H9 (cell line): ENCODE measurements at regions not wholly inside any gene's neighbourhood (a gene's known extent, or its start where the extent isn't known, plus 50 kb on each side); places are given as distances from the start of the nearest gene placed in this dataset.

ENCODE experiments used
- DNase-seq: peaks from one replicate; pipeline ENCODE4 v3.0.0-alpha.2; 2017
- H2AFZ ChIP-seq: one replicate; pipeline ENCODE4 v1.6.1; 2013; ENCODE audit warnings: mild to moderate bottlenecking, low read length, control low read depth, moderate library complexity
- H2AK5ac ChIP-seq: 2 replicates; pipeline ENCODE4 v1.6.1; 2013; ENCODE audit warnings: low read length, control low read depth, mixed read lengths; ENCODE audit not compliant: insufficient read length
- H2BK120ac ChIP-seq: one replicate; pipeline ENCODE4 v1.6.1; 2013; ENCODE audit warnings: low read depth, mild to moderate bottlenecking, low read length, control low read depth, inconsistent platforms; ENCODE audit not compliant: poor library complexity, severe bottlenecking
- H2BK12ac ChIP-seq: 2 replicates; pipeline ENCODE4 v1.6.1; 2013; ENCODE audit warnings: low read length, control low read depth, mixed read lengths, low read depth; ENCODE audit not compliant: insufficient read length
- H2BK15ac ChIP-seq: 2 replicates; pipeline ENCODE4 v1.6.1; 2013; ENCODE audit warnings: low read depth, low read length, control low read depth
- H2BK20ac ChIP-seq: one replicate; pipeline ENCODE4 v1.6.1; 2013; ENCODE audit warnings: low read depth, mild to moderate bottlenecking, low read length, control low read depth, inconsistent platforms; ENCODE audit not compliant: poor library complexity, severe bottlenecking
- H2BK5ac ChIP-seq: 2 replicates; pipeline ENCODE4 v1.6.1; 2013; ENCODE audit warnings: low read length, control low read depth, mixed read lengths; ENCODE audit not compliant: insufficient read length
- H3K14ac ChIP-seq: 2 replicates; pipeline ENCODE4 v1.6.1; 2013; ENCODE audit warnings: low read length, control low read depth; ENCODE audit not compliant: insufficient read depth
- H3K18ac ChIP-seq: 2 replicates; pipeline ENCODE4 v1.6.1; 2013; ENCODE audit warnings: low read depth, mild to moderate bottlenecking, mixed read lengths, low read length, control low read depth; ENCODE audit not compliant: insufficient read length
- H3K23ac ChIP-seq: 2 replicates; pipeline ENCODE4 v1.6.1; 2013; ENCODE audit warnings: low read length, control low read depth, mixed read lengths, low read depth; ENCODE audit not compliant: insufficient read length
- H3K23me2 ChIP-seq: 2 replicates; pipeline ENCODE4 v1.6.1; 2013; ENCODE audit warnings: low read depth, mild to moderate bottlenecking, mixed read lengths, low read length, control low read depth; ENCODE audit not compliant: insufficient read length, poor library complexity, severe bottlenecking
- H3K27ac ChIP-seq: 2 replicates; pipeline ENCODE4 v1.5.1; 2013; ENCODE audit warnings: low read length, control low read depth, mixed read lengths, low read depth; ENCODE audit not compliant: insufficient read length
- H3K27me3 ChIP-seq: 2 replicates; pipeline ENCODE4 v1.6.1; 2013; ENCODE audit warnings: low read length, control low read depth, inconsistent platforms; ENCODE audit not compliant: insufficient read depth
- H3K4ac ChIP-seq: 2 replicates; pipeline ENCODE4 v1.6.1; 2013; ENCODE audit warnings: low read depth, mild to moderate bottlenecking, control low read depth, inconsistent platforms, low read length, moderate library complexity
- H3K4me1 ChIP-seq: 2 replicates; pipeline ENCODE4 v1.6.1; 2013; ENCODE audit warnings: low read length, control low read depth, inconsistent platforms; ENCODE audit not compliant: insufficient read depth
- H3K4me2 ChIP-seq: 2 replicates; pipeline ENCODE4 v1.6.1; 2013; ENCODE audit warnings: low read length, control low read depth, mixed read lengths; ENCODE audit not compliant: insufficient read length, insufficient read depth
- H3K56ac ChIP-seq: 2 replicates; pipeline ENCODE4 v1.6.1; 2013; ENCODE audit warnings: low read depth, mild to moderate bottlenecking, mixed read lengths, low read length, control low read depth; ENCODE audit not compliant: insufficient read length
- H3K79me1 ChIP-seq: 2 replicates; pipeline ENCODE4 v1.6.1; 2013; ENCODE audit warnings: low read depth, mild to moderate bottlenecking, moderate library complexity, low read length, control low read depth, inconsistent platforms; ENCODE audit not compliant: insufficient read depth, poor library complexity, severe bottlenecking
- H3K79me2 ChIP-seq: 2 replicates; pipeline ENCODE4 v1.6.1; 2013; ENCODE audit warnings: low read length, control low read depth, inconsistent platforms; ENCODE audit not compliant: insufficient read depth
- H3K9ac ChIP-seq: 2 replicates; pipeline ENCODE4 v1.6.1; 2013; ENCODE audit warnings: low read length, control low read depth, mixed read lengths; ENCODE audit not compliant: insufficient read length; ENCODE audit errors: extremely low read depth
- H3K9me3 ChIP-seq: one replicate; pipeline ENCODE4 v1.6.1; 2013; ENCODE audit warnings: low read depth, low read length, inconsistent platforms; ENCODE audit not compliant: control insufficient read depth
- H3T11ph ChIP-seq: one replicate; pipeline ENCODE4 v1.6.1; 2013; ENCODE audit warnings: mild to moderate bottlenecking, low read length, control low read depth, inconsistent platforms
- H4K20me1 ChIP-seq: one replicate; pipeline ENCODE4 v1.6.1; 2013; ENCODE audit not compliant: control insufficient read depth, insufficient read length, insufficient read depth
- H4K5ac ChIP-seq: 2 replicates; pipeline ENCODE4 v1.6.1; 2013; ENCODE audit warnings: low read depth, mild to moderate bottlenecking, mixed read lengths, low read length, control low read depth; ENCODE audit not compliant: insufficient read length
- H4K8ac ChIP-seq: replicated peaks from 2 replicates; pipeline ENCODE4 v1.6.1; 2013; ENCODE audit warnings: low read length, control low read depth, mixed read lengths, low read depth; ENCODE audit not compliant: insufficient read length
- H4K91ac ChIP-seq: 2 replicates; pipeline ENCODE4 v1.6.1; 2013; ENCODE audit warnings: low read depth, mild to moderate bottlenecking, moderate library complexity, mixed read lengths, low read length, control low read depth; ENCODE audit not compliant: insufficient read length
- H3K27ac Mint-ChIP-seq, 3 experiments: 2 replicates in 2 of 3; 3 replicates in 1 of 3; pipeline ENCODE4 v1.8.0; 2020 to 2021; ENCODE audit warnings: mixed read lengths in 3 of 3, mild to moderate bottlenecking in 1 of 3, moderate library complexity in 1 of 3
- H3K27me3 Mint-ChIP-seq: 2 replicates; pipeline ENCODE4 v1.8.0; 2021; ENCODE audit warnings: low read depth, mild to moderate bottlenecking, moderate library complexity, mixed read lengths
- H3K36me3 Mint-ChIP-seq, 3 experiments: 2 replicates in 2 of 3; 3 replicates in 1 of 3; pipeline ENCODE4 v1.8.0; 2020 to 2021; ENCODE audit warnings: low read depth in 3 of 3, mixed read lengths in 3 of 3; ENCODE audit not compliant: insufficient read depth in 1 of 3
- H3K4me1 Mint-ChIP-seq, 2 experiments: 2 replicates each; pipeline ENCODE4 v1.8.0; 2020; ENCODE audit warnings: mixed read lengths in 2 of 2
- H3K4me3 Mint-ChIP-seq, 2 experiments: 2 replicates in 1 of 2; 3 replicates in 1 of 2; pipeline ENCODE4 v1.8.0; 2020 to 2021; ENCODE audit warnings: mild to moderate bottlenecking in 2 of 2, mixed read lengths in 2 of 2, moderate library complexity in 1 of 2
- H3K9me3 Mint-ChIP-seq, 2 experiments: 2 replicates in 1 of 2; 3 replicates in 1 of 2; pipeline ENCODE4 v1.8.0; 2020; ENCODE audit warnings: mild to moderate bottlenecking in 2 of 2, mixed read lengths in 2 of 2, moderate library complexity in 1 of 2
- whole genome bisulfite sequencing: extraction: QIAGEN DNeasy Blood & Tissue Kit; methylation state at CpG from one replicate; pipeline ENCODE4 v1.1.7; 2013; ENCODE audit warnings: missing lambda C conversion rate, low lambda C conversion rate, mixed read lengths; ENCODE audit not compliant: insufficient read length; ENCODE audit errors: extremely low coverage; 5-methylcytosine and 5-hydroxymethylcytosine counted together
- TF ChIP-seq, protein P1 (sequence below): fragments of 200-600 bp; sonication (generic); conservative IDR thresholded peaks from 3 replicates; pipeline ENCODE4 v1.8.0; 2021; ENCODE audit warnings: antibody characterized with exemption, mild to moderate bottlenecking

DNA sequence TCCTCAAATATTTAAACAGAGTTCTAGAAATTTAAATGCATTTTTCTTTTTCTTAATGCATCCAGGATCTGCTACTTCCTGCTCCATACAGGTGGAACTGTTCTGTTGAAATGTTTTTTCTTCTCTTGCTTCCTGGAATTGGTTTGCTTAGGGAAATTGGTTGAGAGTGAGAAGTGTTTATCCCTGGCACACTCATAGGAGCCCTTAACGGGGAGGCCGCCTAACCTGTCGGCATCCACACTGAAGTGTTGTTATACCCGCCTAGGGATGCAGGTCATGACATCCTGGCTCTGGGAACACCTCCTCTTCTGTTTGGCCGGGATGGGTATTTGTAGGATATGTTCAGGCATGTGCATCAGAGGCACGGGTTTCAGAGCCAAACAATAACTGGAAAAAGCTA, 239.7 kb downstream of the GADD45G start:
- H2AK5ac ChIP-seq = no peak overlapping the region
- H3K23me2 ChIP-seq = no peaks in the 10 kb centered on the region
- H3K9me3 ChIP-seq = no peaks in the 10 kb centered on the region
- H3K79me2 ChIP-seq = no peaks in the 10 kb centered on the region
- H2BK5ac ChIP-seq = no peak overlapping the region
- H3K27me3 Mint-ChIP-seq = peaks cover 10% of the 10 kb centered on the region
- no peak overlapping the region for H3K18ac ChIP-seq
- peaks cover 0 to 2% (median 0%) of the 10 kb centered on the region in 3 experiments; a peak in 1 of 7 replicates for H3K36me3 Mint-ChIP-seq
- no peak overlapping the region for H3K4me3 Mint-ChIP-seq
- no peak overlapping the region for H3K56ac ChIP-seq
- H3K9ac ChIP-seq = no peak overlapping the region
- no peaks in the 10 kb centered on the region for H3K79me1 ChIP-seq
- no peaks in the 10 kb centered on the region for H4K20me1 ChIP-seq
- TF ChIP-seq, protein P1, sequence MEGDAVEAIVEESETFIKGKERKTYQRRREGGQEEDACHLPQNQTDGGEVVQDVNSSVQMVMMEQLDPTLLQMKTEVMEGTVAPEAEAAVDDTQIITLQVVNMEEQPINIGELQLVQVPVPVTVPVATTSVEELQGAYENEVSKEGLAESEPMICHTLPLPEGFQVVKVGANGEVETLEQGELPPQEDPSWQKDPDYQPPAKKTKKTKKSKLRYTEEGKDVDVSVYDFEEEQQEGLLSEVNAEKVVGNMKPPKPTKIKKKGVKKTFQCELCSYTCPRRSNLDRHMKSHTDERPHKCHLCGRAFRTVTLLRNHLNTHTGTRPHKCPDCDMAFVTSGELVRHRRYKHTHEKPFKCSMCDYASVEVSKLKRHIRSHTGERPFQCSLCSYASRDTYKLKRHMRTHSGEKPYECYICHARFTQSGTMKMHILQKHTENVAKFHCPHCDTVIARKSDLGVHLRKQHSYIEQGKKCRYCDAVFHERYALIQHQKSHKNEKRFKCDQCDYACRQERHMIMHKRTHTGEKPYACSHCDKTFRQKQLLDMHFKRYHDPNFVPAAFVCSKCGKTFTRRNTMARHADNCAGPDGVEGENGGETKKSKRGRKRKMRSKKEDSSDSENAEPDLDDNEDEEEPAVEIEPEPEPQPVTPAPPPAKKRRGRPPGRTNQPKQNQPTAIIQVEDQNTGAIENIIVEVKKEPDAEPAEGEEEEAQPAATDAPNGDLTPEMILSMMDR = no peak
- H3K4me2 ChIP-seq = no peak overlapping the region
- H3K27me3 ChIP-seq = no peaks in the 10 kb centered on the region
- H3K4me1 Mint-ChIP-seq = peaks cover 21 to 25% of the 10 kb centered on the region in 2 experiments
- H3K27ac Mint-ChIP-seq = no peak overlapping the region
- no peak overlapping the region for H2BK12ac ChIP-seq
- H3K4me1 ChIP-seq = no peaks in the 10 kb centered on the region
- H2BK120ac ChIP-seq = no peak overlapping the region
- no peak overlapping the region for H4K91ac ChIP-seq
- H2BK20ac ChIP-seq = no peak overlapping the region
- no peak for DNase-seq
- H3K27ac ChIP-seq = no peak overlapping the region
- no peak overlapping the region for H3T11ph ChIP-seq
- WGBS = no CpG with 5 or more reads among the region's 6 CpGs
- H3K9me3 Mint-ChIP-seq = peaks cover 0 to 4% of the 10 kb centered on the region in 2 experiments; a peak in 4 of 5 replicates
- no peak overlapping the region for H3K23ac ChIP-seq
- no peak overlapping the region for H2AFZ ChIP-seq
- H4K8ac ChIP-seq = no peak overlapping the region
- H2BK15ac ChIP-seq = no peak overlapping the region
- no peak overlapping the region for H3K4ac ChIP-seq
- no peak overlapping the region for H3K14ac ChIP-seq
- H4K5ac ChIP-seq = no peak overlapping the region
